ENCODE measurements at regions not wholly inside any gene's neighbourhood (a gene's known extent, or its start where the extent isn't known, plus 50 kb on each side); places are given as distances from the start of the nearest gene placed in this dataset.

- DNase-seq (ENCODE audit: low read depth): no peak
- no peak for TF ChIP-seq CTCF (IDR thresholded peaks at IDR 0.05; ENCODE audit: low read depth, low read length, missing control alignments)
- no peak overlapping the region for H3K4me3 ChIP-seq (ENCODE audit: low read depth, low read length)
These were observed 595.7 kb upstream of the POU3F4 start for GRCh38 chrX:82912382-82912781.

GRCh38 chrX:82934980-82935379 lies 573.1 kb upstream of the POU3F4 start:
- no peak for TF ChIP-seq CTCF (IDR thresholded peaks at IDR 0.05; ENCODE audit: low read depth, low read length, missing control alignments)
- DNase-seq (ENCODE audit: low read depth): no peak
- no peak overlapping the region for H3K4me3 ChIP-seq (ENCODE audit: low read depth, low read length)

DNA sequence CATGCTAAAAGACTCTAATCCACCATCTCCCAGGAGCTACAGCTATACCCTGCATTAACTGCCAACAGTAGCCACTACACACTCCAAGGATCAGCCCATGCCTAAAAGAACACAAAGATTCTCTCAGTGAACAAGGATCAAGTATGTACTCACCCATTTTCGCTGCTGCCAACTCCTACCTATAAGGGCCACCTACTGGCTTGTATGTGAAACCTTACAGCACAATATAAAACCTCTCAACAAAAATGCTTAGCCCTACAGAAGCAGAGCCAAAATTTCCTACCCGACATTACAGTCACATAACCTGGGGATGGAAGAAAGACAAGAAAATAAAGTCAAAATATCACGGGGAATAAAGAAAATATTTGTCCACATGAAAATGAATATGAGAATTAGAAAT lies 562.8 kb upstream of the POU3F4 start:
- no peak overlapping the region for H3K4me3 ChIP-seq (ENCODE audit: low read depth, low read length)
- no peak for TF ChIP-seq CTCF (IDR thresholded peaks at IDR 0.05; ENCODE audit: low read depth, low read length, missing control alignments)
- DNase-seq (ENCODE audit: low read depth): no peak

GRCh38 chrX:82961129-82961528 lies 547.0 kb upstream of the POU3F4 start:
- no peak for DNase-seq (ENCODE audit: low read depth)
- no peak for TF ChIP-seq CTCF (IDR thresholded peaks at IDR 0.05; ENCODE audit: low read depth, low read length, missing control alignments)
- no peak overlapping the region for H3K4me3 ChIP-seq (ENCODE audit: low read depth, low read length)

DNA sequence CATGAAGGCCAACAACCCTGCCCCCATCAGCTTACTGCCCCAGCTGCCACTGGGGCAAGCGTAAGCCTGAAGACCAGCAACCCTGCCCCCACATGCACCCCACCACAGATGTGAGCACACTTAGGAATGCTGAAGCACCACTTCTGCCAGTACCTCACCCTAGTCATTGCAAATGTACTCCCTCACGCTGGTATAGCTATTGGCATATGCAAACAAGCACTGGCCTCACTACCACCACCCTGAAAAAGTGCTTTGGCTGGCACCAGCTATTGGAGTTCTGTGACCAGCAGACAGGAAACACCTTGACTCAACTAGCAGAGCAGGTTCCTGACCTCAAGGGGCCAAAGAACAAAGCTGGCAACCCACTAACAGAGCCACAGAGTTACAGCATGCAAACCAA lies 534.4 kb upstream of the POU3F4 start:
- no peak for TF ChIP-seq CTCF (IDR thresholded peaks at IDR 0.05; ENCODE audit: low read depth, low read length, missing control alignments)

DNA sequence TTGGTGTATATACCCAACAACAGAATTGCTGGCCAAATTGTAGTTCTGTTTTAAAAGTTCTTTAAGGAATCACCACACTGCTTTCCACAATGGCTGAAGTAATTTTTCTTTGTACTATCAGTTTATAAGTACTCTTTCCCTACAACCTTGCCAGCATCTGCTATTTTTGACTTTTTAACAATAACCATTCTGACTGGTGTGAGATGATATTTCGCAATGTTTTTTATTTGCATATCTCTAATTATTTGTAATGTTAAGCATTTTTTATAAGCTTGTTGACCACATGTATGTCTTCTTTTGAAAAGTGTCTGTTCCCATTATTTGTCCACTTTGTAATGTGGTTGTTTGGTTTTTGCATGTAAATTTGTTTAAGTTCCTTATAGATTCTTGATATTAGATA lies 509.9 kb upstream of the POU3F4 start:
- TF ChIP-seq CTCF (IDR thresholded peaks at IDR 0.05; ENCODE audit: low read depth, low read length, missing control alignments): no peak
- no peak for DNase-seq (ENCODE audit: low read depth)
- H3K4me3 ChIP-seq (ENCODE audit: low read depth, low read length): no peak overlapping the region

More for the DNA sequence above, 534.4 kb upstream of the POU3F4 start:
- no peak for DNase-seq (ENCODE audit: low read depth)
- H3K4me3 ChIP-seq (ENCODE audit: low read depth, low read length): no peak overlapping the region

DNA sequence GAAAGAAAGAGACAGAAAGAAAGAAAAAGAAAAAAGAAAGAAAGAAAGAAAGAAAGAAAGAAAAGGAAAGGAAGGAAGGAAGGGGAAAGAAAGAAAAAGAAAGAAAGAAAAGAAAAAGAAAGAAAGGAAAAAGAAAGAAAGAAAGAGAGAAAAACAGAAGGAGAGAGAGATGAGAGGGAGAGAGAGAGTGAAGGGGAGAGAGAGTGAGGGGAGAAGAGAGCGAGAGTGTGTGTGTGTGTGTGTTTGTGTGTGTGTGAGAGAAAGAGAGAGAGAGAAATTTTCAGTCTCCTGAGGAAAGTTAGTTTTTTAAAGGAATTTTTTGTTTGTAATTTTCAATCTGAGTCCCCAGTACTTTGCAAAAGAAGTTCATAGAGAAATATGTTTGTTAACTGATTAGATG lies 504.1 kb upstream of the POU3F4 start:
- DNase-seq (ENCODE audit: low read depth): no peak
- no peak overlapping the region for H3K4me3 ChIP-seq (ENCODE audit: low read depth, low read length)
- no peak for TF ChIP-seq CTCF (IDR thresholded peaks at IDR 0.05; ENCODE audit: low read depth, low read length, missing control alignments)
